ENCODE measurements at regions not wholly inside any gene's neighbourhood (a gene's known extent, or its start where the extent isn't known, plus 50 kb on each side); places are given as distances from the start of the nearest gene placed in this dataset.
A peak's percentile ranks its signal among the peaks of the same experiment; 100 is the strongest.

DNA sequence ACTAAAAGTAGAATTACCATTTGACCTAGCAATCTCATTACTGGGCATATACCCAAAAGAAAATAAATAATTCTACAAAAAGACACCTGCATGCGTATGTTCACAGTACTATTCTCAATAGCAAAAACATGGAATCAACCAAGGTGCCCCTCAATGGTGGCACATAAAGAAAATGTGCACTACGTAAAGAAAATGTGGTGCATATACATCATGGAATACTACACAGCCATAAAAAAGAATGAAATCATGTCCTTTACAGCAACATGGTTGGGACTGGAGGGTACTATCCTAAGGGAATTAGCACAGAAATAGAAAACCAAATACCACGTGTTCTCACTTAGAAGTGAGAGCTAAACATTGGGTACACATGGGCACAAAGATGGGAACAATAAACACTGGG, 250.7 kb upstream of the TNP1 start:
- H3K27ac ChIP-seq: no peak overlapping the region
- TF ChIP-seq, protein P1, sequence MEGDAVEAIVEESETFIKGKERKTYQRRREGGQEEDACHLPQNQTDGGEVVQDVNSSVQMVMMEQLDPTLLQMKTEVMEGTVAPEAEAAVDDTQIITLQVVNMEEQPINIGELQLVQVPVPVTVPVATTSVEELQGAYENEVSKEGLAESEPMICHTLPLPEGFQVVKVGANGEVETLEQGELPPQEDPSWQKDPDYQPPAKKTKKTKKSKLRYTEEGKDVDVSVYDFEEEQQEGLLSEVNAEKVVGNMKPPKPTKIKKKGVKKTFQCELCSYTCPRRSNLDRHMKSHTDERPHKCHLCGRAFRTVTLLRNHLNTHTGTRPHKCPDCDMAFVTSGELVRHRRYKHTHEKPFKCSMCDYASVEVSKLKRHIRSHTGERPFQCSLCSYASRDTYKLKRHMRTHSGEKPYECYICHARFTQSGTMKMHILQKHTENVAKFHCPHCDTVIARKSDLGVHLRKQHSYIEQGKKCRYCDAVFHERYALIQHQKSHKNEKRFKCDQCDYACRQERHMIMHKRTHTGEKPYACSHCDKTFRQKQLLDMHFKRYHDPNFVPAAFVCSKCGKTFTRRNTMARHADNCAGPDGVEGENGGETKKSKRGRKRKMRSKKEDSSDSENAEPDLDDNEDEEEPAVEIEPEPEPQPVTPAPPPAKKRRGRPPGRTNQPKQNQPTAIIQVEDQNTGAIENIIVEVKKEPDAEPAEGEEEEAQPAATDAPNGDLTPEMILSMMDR (IDR thresholded peaks at IDR 0.05; ENCODE audit: low read depth, low read length): no peak
- H3K9me3 ChIP-seq (ENCODE audit: low read depth): no peaks in the 10 kb centered on the region
- no peaks in the 10 kb centered on the region for H3K27me3 ChIP-seq
- H3K4me3 ChIP-seq: no peak overlapping the region
- no peak for DNase-seq (ENCODE audit: low read depth in 1 of 2, low spot score in 1 of 2)
- H3K4me1 ChIP-seq (ENCODE audit: low read depth): peaks cover 7% of the 10 kb centered on the region
- no peaks in the 10 kb centered on the region for H3K36me3 ChIP-seq

DNA sequence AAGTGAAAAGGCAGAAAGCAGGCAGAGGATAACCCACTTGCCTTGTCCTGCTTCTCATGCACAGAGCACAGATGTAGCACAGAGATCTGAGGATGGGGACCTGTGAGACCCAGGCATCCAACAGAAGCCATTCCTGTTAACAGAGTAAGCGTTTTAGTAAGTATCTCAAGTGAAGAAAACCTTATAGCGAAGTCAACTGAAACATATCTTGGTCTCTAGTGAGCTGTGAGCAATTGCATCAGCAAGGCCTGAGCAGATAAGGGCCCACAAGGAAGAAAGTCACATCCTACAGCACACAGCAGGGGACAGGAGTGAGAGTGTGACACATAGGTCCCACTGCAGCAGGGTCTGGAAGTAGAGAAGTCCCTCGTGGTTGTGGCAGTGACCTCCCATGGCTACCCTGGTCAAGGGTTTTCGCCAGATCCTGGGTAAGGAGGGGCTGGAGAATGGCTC, 248.7 kb upstream of the TNP1 start:
- Histone ChIP-seq H3K9me3 (ENCODE audit: low read depth) (no peaks in the 10 kb centered on the region), H3K27me3 (no peaks in the 10 kb centered on the region), H3K27ac (no peak overlapping the region), H3K4me3 (no peak overlapping the region), H3K4me1 (ENCODE audit: low read depth) (peaks cover 7% of the 10 kb centered on the region), H3K36me3 (no peaks in the 10 kb centered on the region)
- DNase-seq (ENCODE audit: low read depth in 1 of 2, low spot score in 1 of 2): peak in 1 of 2 donors; percentile 20
- TF ChIP-seq, protein P1 (IDR thresholded peaks at IDR 0.05; ENCODE audit: low read depth, low read length): no peak

DNA sequence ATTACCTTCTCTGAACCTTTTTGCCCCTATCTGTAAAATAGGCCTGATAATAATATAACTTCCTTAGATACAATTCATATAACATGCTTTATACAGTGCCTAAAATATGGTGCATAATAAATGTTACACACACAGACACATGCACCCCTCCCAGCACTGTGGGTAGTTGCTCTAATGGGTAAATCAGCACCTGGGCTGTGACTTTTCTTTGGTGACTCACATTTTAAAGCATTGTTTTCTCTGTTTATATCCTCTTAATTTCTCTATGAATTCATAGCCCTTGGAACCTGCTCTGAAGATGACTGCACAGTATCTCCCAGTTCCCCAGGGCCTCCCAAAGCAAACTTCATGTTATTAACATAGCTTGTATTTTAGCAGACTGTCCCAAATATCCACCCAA, 248.2 kb upstream of the TNP1 start:
- Histone ChIP-seq H3K27ac (no peak overlapping the region), H3K9me3 (ENCODE audit: low read depth) (no peaks in the 10 kb centered on the region), H3K27me3 (no peaks in the 10 kb centered on the region), H3K36me3 (no peaks in the 10 kb centered on the region), H3K4me1 (ENCODE audit: low read depth) (peaks cover 7% of the 10 kb centered on the region), H3K4me3 (no peak overlapping the region)
- TF ChIP-seq, protein P1 (IDR thresholded peaks at IDR 0.05; ENCODE audit: low read depth, low read length): no peak
- no peak for DNase-seq (ENCODE audit: low read depth in 1 of 2, low spot score in 1 of 2)

DNA sequence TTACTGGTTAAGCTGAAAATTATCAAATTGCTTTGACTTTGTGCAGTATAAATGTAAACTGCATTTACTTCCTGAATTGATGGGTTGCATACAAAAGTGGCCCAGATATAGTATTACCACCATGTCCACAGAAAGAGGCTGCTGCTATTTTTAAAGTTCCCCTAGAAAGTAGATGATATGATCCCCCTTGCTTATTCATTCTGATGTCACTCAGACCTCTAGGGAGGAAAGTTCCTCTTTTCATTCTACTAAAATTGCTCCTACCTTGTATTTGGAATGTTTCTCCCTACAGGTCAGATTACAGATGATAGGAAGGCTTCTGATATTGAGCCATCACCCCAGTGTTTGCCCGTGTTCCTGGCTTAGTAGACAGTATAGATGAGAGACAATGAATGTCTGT, 247.6 kb upstream of the TNP1 start:
- no peak for DNase-seq (ENCODE audit: low read depth in 1 of 2, low spot score in 1 of 2)
- Histone ChIP-seq H3K27ac (no peak overlapping the region), H3K4me1 (ENCODE audit: low read depth) (peaks cover 7% of the 10 kb centered on the region)

DNA sequence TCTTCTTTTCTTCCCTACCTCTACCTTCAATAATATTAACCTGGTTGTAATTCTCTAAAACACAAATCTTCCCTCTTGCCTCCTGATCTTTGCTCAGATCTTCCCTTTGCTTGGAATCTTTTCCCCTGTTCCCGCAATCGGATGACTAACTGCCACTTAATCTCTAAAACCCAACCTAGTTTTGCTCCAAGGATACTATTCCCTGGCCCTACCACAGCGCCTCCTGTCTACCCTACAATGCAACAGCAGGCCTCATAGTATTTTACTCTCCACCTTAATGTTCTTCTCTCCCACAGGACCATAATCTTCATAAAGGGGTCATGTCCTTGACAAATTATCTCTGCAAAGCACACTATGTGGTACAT, 246.8 kb upstream of the TNP1 start:
- Histone ChIP-seq H3K9me3 (ENCODE audit: low read depth) (no peaks in the 10 kb centered on the region), H3K27ac (no peak overlapping the region), H3K36me3 (no peaks in the 10 kb centered on the region), H3K4me1 (ENCODE audit: low read depth) (peaks cover 7% of the 10 kb centered on the region), H3K27me3 (no peaks in the 10 kb centered on the region), H3K4me3 (no peak overlapping the region)
- TF ChIP-seq, protein P1 (IDR thresholded peaks at IDR 0.05; ENCODE audit: low read depth, low read length): peak; percentile 62
- peak in 1 of 2 donors; percentile 50 for DNase-seq (ENCODE audit: low read depth in 1 of 2, low spot score in 1 of 2)

More for the DNA sequence above, 247.6 kb upstream of the TNP1 start:
- Histone ChIP-seq H3K36me3 (no peaks in the 10 kb centered on the region), H3K9me3 (ENCODE audit: low read depth) (no peaks in the 10 kb centered on the region), H3K4me3 (no peak overlapping the region), H3K27me3 (no peaks in the 10 kb centered on the region)
- TF ChIP-seq, protein P1 (IDR thresholded peaks at IDR 0.05; ENCODE audit: low read depth, low read length): no peak
